ENCODE measurements at regions not wholly inside any gene's neighbourhood (a gene's known extent, or its start where the extent isn't known, plus 50 kb on each side); places are given as distances from the start of the nearest gene placed in this dataset.

DNA sequence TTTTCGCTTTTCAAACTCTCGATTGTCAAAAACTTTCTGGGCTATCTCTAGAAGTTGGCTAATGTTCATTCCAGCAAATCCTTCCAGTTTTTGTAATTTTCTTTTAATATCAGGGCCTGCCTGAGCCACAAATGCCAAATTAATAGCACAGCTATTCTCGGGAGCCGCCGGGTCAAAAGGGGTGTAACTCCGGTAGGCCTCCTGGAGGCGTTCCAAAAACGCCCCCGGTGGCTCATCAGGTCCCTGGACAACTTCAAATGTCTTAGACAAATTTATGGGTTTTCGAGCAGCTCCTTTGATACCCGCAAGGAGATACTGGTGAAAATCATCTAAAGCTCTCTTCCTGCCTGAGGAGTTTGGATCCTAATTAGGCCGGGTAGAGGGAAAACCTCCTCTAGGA is 117.9 kb upstream of the PZP start:
- no peak overlapping the region for H2AFZ ChIP-seq (ENCODE audit: low read length)
- no peaks in the 10 kb centered on the region for H3K36me3 ChIP-seq (ENCODE audit: insufficient read depth, low read length)
- H3K4me3 ChIP-seq (ENCODE audit: low read length, poor library complexity, severe bottlenecking), result no peak overlapping the region
- no peaks in the 10 kb centered on the region for H4K20me1 ChIP-seq (ENCODE audit: insufficient read depth, low read length, poor library complexity, severe bottlenecking)
- TF ChIP-seq EZH2phosphoT487 (IDR thresholded peaks at IDR 0.05; ENCODE audit: borderline replicate concordance), result no peak
- TF ChIP-seq, protein P1, sequence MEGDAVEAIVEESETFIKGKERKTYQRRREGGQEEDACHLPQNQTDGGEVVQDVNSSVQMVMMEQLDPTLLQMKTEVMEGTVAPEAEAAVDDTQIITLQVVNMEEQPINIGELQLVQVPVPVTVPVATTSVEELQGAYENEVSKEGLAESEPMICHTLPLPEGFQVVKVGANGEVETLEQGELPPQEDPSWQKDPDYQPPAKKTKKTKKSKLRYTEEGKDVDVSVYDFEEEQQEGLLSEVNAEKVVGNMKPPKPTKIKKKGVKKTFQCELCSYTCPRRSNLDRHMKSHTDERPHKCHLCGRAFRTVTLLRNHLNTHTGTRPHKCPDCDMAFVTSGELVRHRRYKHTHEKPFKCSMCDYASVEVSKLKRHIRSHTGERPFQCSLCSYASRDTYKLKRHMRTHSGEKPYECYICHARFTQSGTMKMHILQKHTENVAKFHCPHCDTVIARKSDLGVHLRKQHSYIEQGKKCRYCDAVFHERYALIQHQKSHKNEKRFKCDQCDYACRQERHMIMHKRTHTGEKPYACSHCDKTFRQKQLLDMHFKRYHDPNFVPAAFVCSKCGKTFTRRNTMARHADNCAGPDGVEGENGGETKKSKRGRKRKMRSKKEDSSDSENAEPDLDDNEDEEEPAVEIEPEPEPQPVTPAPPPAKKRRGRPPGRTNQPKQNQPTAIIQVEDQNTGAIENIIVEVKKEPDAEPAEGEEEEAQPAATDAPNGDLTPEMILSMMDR (conservative IDR thresholded peaks at IDR 0.05; ENCODE audit: low read length), result no peak
- H3F3A ChIP-seq (ENCODE audit: low read depth), result peaks cover 4% of the 10 kb centered on the region; the same call in 1 of the 2 replicates
- no peaks in the 10 kb centered on the region for H3K79me2 ChIP-seq (ENCODE audit: insufficient read depth, low read length)
- no peak overlapping the region for H3K9ac ChIP-seq (ENCODE audit: low read depth, low read length, poor library complexity, severe bottlenecking)
- H3K9me3 ChIP-seq (ENCODE audit: insufficient read depth, low read depth, low read length), result no peaks in the 10 kb centered on the region
- no peaks in the 10 kb centered on the region for H3K27me3 ChIP-seq (ENCODE audit: insufficient read depth, low read length, poor library complexity, severe bottlenecking)
- peaks cover 12% of the 10 kb centered on the region for H3K4me1 ChIP-seq (ENCODE audit: insufficient read depth, low read length, poor library complexity, severe bottlenecking)
- H3K9me2 ChIP-seq (replicated peaks; ENCODE audit: low read depth, low read length), result no peaks in the 10 kb centered on the region
- no peak overlapping the region for H3K4me2 ChIP-seq (ENCODE audit: low read depth, low read length, poor library complexity, severe bottlenecking)

DNA sequence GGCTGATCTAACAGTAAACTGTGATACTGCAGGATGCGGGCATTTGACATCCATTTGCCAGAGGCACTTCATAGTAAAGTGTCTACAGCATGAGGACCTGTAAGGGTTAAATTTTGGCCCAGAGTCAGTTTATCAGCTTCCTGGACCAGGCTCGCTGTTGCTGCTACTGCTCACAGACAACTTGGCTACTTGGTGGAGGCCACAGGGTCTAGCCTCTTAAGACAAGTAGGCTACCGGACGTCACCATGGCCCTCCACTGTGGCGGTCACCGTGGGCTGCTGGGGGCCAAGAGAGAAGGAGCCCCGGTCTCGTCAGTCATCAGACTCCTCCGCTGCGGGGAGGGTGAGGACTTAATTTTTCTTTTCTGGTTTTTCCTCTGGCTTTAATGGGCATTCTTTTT is 117.3 kb upstream of the PZP start:
- peaks cover 12% of the 10 kb centered on the region for H3K4me1 ChIP-seq (ENCODE audit: insufficient read depth, low read length, poor library complexity, severe bottlenecking)
- peaks cover 4% of the 10 kb centered on the region; the same call in 1 of the 2 replicates for H3F3A ChIP-seq (ENCODE audit: low read depth)
- H3K9ac ChIP-seq (ENCODE audit: low read depth, low read length, poor library complexity, severe bottlenecking), result no peak overlapping the region
- no peaks in the 10 kb centered on the region for H3K27me3 ChIP-seq (ENCODE audit: insufficient read depth, low read length, poor library complexity, severe bottlenecking)
- no peaks in the 10 kb centered on the region for H4K20me1 ChIP-seq (ENCODE audit: insufficient read depth, low read length, poor library complexity, severe bottlenecking)
- H3K9me3 ChIP-seq (ENCODE audit: insufficient read depth, low read depth, low read length), result no peaks in the 10 kb centered on the region
- H3K79me2 ChIP-seq (ENCODE audit: insufficient read depth, low read length), result no peaks in the 10 kb centered on the region
- no peak for TF ChIP-seq EZH2phosphoT487 (IDR thresholded peaks at IDR 0.05; ENCODE audit: borderline replicate concordance)
- TF ChIP-seq, protein P1 (conservative IDR thresholded peaks at IDR 0.05; ENCODE audit: low read length), result no peak
- no peaks in the 10 kb centered on the region for H3K9me2 ChIP-seq (replicated peaks; ENCODE audit: low read depth, low read length)
- no peak overlapping the region for H3K4me2 ChIP-seq (ENCODE audit: low read depth, low read length, poor library complexity, severe bottlenecking)
- H2AFZ ChIP-seq (ENCODE audit: low read length), result no peak overlapping the region
- no peaks in the 10 kb centered on the region for H3K36me3 ChIP-seq (ENCODE audit: insufficient read depth, low read length)
- no peak overlapping the region for H3K4me3 ChIP-seq (ENCODE audit: low read length, poor library complexity, severe bottlenecking)

DNA sequence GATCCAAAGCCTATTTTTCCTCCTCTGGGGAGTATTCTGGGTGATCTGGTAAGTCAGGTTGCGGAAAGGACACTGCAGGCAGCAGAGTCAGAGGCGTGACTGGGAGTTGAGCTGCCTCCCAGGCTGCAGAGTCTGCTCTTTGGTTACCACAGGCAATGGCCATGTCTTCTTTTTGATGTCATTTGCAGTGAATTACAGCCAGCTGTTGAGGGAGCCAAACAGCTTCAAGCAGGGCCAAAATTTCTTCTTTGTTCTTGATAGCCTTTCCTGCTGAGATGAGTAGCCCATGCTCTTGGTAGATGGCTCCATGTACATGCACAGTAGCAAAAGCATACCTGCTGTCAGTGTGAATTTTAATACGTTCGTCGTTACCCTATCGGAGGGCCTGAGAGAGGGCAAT is 116.6 kb upstream of the PZP start:
- Histone ChIP-seq H3K27me3 (ENCODE audit: insufficient read depth, low read length, poor library complexity, severe bottlenecking) (no peaks in the 10 kb centered on the region), H3K9me3 (ENCODE audit: insufficient read depth, low read depth, low read length) (no peaks in the 10 kb centered on the region), H3F3A (ENCODE audit: low read depth) (peaks cover 4% of the 10 kb centered on the region; the same call in 1 of the 2 replicates), H3K4me3 (ENCODE audit: low read length, poor library complexity, severe bottlenecking) (no peak overlapping the region), H4K20me1 (ENCODE audit: insufficient read depth, low read length, poor library complexity, severe bottlenecking) (no peaks in the 10 kb centered on the region), H3K36me3 (ENCODE audit: insufficient read depth, low read length) (no peaks in the 10 kb centered on the region), H3K4me1 (ENCODE audit: insufficient read depth, low read length, poor library complexity, severe bottlenecking) (peaks cover 12% of the 10 kb centered on the region), H3K4me2 (ENCODE audit: low read depth, low read length, poor library complexity, severe bottlenecking) (no peak overlapping the region), H3K79me2 (ENCODE audit: insufficient read depth, low read length) (no peaks in the 10 kb centered on the region), H3K9ac (ENCODE audit: low read depth, low read length, poor library complexity, severe bottlenecking) (no peak overlapping the region), H2AFZ (ENCODE audit: low read length) (no peak overlapping the region), H3K9me2 (replicated peaks; ENCODE audit: low read depth, low read length) (no peaks in the 10 kb centered on the region)
- TF ChIP-seq, protein P1 (conservative IDR thresholded peaks at IDR 0.05; ENCODE audit: low read length), result no peak
- no peak for TF ChIP-seq EZH2phosphoT487 (IDR thresholded peaks at IDR 0.05; ENCODE audit: borderline replicate concordance)

Data from Loucy (cell line).